ENCODE measurements at regions not wholly inside any gene's neighbourhood (a gene's known extent, or its start where the extent isn't known, plus 50 kb on each side); places are given as distances from the start of the nearest gene placed in this dataset.

DNA sequence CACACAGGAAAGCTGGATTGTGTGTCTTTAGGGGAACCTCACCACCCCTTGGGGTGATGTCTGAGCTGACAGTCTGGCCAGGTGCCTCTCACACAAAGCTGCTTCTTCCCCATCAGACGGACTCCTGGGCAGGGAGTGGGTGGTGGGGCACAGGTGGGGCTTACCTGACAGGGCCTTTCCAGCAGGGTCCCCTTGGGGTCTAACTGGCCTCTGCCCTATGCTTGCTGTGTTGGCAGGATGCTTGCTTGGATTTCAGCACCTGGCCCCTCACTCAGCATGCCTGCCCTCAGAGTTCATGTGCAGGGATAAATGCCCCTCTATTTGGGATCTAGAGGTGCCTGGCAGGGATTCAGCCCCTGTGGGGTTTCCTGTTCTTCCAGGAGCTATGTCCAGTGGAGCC, 496.9 kb upstream of the ZMIZ1 start:
- no peaks in the 10 kb centered on the region for H3K27me3 ChIP-seq
- ATAC-seq: no peak
- H3K27ac ChIP-seq: no peak overlapping the region
- H3K9me3 ChIP-seq: no peaks in the 10 kb centered on the region
- no peak overlapping the region for H3K4me3 ChIP-seq
- intact Hi-C loops (cut with DNase I; ENCODE audit: low total_unique reads): no loop called here
- H3K4me1 ChIP-seq: no peaks in the 10 kb centered on the region
- in situ Hi-C loops (cut with MboI; ENCODE audit: low sequenced_read_pairs in 4 of 4): no loop called here
- H3K36me3 ChIP-seq: no peaks in the 10 kb centered on the region
- no peak for DNase-seq
- TF ChIP-seq CTCF (IDR thresholded peaks at IDR 0.05 in 4 of 5, conservative IDR thresholded peaks at IDR 0.05 in 1 of 5): no peak
- no peak for TF ChIP-seq POLR2A (IDR thresholded peaks at IDR 0.05)

- TF ChIP-seq CTCF (IDR thresholded peaks at IDR 0.05 in 4 of 5, conservative IDR thresholded peaks at IDR 0.05 in 1 of 5) (no peak), POLR2A (IDR thresholded peaks at IDR 0.05) (no peak)
- no peaks in the 10 kb centered on the region for H3K36me3 ChIP-seq
- H3K4me1 ChIP-seq: no peaks in the 10 kb centered on the region
- no peaks in the 10 kb centered on the region for H3K9me3 ChIP-seq
- ATAC-seq (peak; percentile 63 to 76), DNase-seq (peak; percentile 32 to 63)
- intact Hi-C loops (cut with DNase I; ENCODE audit: low total_unique reads) (no loop called here), in situ Hi-C loops (cut with MboI; ENCODE audit: low sequenced_read_pairs in 4 of 4) (no loop called here)
- H3K27ac ChIP-seq: no peak overlapping the region
- no peak overlapping the region for H3K4me3 ChIP-seq
- no peaks in the 10 kb centered on the region for H3K27me3 ChIP-seq
Measured at GRCh38 chr10:78572565-78572964, 496.2 kb upstream of the ZMIZ1 start.

GRCh38 chr10:78574547-78574946, 494.2 kb upstream of the ZMIZ1 start:
- DNase-seq: no peak
- H3K36me3 ChIP-seq: no peaks in the 10 kb centered on the region
- ATAC-seq: no peak
- intact Hi-C loops (cut with DNase I; ENCODE audit: low total_unique reads): no loop called here
- H3K27me3 ChIP-seq: no peaks in the 10 kb centered on the region
- H3K27ac ChIP-seq: no peak overlapping the region
- TF ChIP-seq CTCF (IDR thresholded peaks at IDR 0.05 in 4 of 5, conservative IDR thresholded peaks at IDR 0.05 in 1 of 5): no peak
- no peak for TF ChIP-seq POLR2A (IDR thresholded peaks at IDR 0.05)
- no peaks in the 10 kb centered on the region for H3K9me3 ChIP-seq
- H3K4me3 ChIP-seq: no peak overlapping the region
- in situ Hi-C loops (cut with MboI; ENCODE audit: low sequenced_read_pairs in 4 of 4): no loop called here
- H3K4me1 ChIP-seq: no peaks in the 10 kb centered on the region

DNA sequence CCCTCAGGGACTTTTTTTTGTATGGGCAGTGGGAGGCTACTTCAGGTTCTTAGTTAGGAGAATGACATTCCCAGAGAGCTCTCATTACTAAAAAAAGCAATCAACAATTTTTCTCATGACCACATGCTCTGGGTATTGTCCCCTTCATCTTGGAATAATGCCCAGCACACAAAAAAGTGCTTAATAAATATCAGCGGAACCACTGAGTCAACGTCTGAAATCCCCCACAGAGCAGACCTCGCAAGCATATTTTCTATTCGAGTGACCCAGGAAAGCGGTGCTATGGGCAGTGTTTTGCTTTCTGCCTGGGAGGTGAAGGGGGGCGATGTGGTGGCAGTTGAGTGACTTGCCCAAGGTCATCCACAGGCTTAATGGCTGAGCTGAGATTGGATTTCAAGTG, 493.4 kb upstream of the ZMIZ1 start:
- intact Hi-C loops (cut with DNase I; ENCODE audit: low total_unique reads) (no loop called here), in situ Hi-C loops (cut with MboI; ENCODE audit: low sequenced_read_pairs in 4 of 4) (no loop called here)
- Histone ChIP-seq H3K9me3 (no peaks in the 10 kb centered on the region), H3K4me1 (no peaks in the 10 kb centered on the region), H3K27me3 (no peaks in the 10 kb centered on the region), H3K36me3 (no peaks in the 10 kb centered on the region), H3K4me3 (no peak overlapping the region), H3K27ac (no peak overlapping the region)
- no peak for TF ChIP-seq CTCF (IDR thresholded peaks at IDR 0.05 in 4 of 5, conservative IDR thresholded peaks at IDR 0.05 in 1 of 5)
- TF ChIP-seq POLR2A (IDR thresholded peaks at IDR 0.05): no peak
- ATAC-seq: no peak
- DNase-seq: no peak

GRCh38 chr10:78576276-78576675, 492.5 kb upstream of the ZMIZ1 start:
- no peaks in the 10 kb centered on the region for H3K36me3 ChIP-seq
- in situ Hi-C loops (cut with MboI; ENCODE audit: low sequenced_read_pairs in 4 of 4) (no loop called here), intact Hi-C loops (cut with DNase I; ENCODE audit: low total_unique reads) (no loop called here)
- DNase-seq: no peak
- no peaks in the 10 kb centered on the region for H3K27me3 ChIP-seq
- TF ChIP-seq POLR2A (IDR thresholded peaks at IDR 0.05): no peak
- TF ChIP-seq CTCF (IDR thresholded peaks at IDR 0.05 in 4 of 5, conservative IDR thresholded peaks at IDR 0.05 in 1 of 5): no peak
- H3K4me3 ChIP-seq: no peak overlapping the region
- H3K9me3 ChIP-seq: no peaks in the 10 kb centered on the region
- no peak for ATAC-seq
- H3K4me1 ChIP-seq: no peaks in the 10 kb centered on the region
- no peak overlapping the region for H3K27ac ChIP-seq

Data from gastrocnemius medialis (tissue), 4 donors.